ENCODE measurements at regions not wholly inside any gene's neighbourhood (a gene's known extent, or its start where the extent isn't known, plus 50 kb on each side); places are given as distances from the start of the nearest gene placed in this dataset.

DNA sequence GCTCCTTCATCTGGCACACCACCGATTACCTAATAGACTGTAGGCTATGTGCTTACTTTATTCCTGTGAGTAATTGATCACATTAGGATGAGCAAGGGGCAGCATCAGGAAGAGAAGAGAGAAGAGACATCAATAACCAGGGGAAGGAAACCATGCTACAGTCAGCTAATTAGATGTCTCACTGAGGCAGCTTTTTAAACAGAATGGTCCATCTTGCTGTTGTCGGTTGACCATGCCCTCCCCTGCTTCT, 278.4 kb downstream of the RPLP1 start:
- TF ChIP-seq JUN (IDR thresholded peaks at IDR 0.05) (no peak), SMC3 (IDR thresholded peaks at IDR 0.05) (no peak), RAD21 (conservative IDR thresholded peaks at IDR 0.05 in 1 of 2, IDR thresholded peaks at IDR 0.05 in 1 of 2) (no peak), CEBPB (IDR thresholded peaks at IDR 0.05) (no peak), ZFP36 (IDR thresholded peaks at IDR 0.05; ENCODE audit: borderline replicate concordance, partially characterized antibody) (no peak), POLR2A (IDR thresholded peaks at IDR 0.05; ENCODE audit: low read length) (no peak)
- TF ChIP-seq, protein P1, sequence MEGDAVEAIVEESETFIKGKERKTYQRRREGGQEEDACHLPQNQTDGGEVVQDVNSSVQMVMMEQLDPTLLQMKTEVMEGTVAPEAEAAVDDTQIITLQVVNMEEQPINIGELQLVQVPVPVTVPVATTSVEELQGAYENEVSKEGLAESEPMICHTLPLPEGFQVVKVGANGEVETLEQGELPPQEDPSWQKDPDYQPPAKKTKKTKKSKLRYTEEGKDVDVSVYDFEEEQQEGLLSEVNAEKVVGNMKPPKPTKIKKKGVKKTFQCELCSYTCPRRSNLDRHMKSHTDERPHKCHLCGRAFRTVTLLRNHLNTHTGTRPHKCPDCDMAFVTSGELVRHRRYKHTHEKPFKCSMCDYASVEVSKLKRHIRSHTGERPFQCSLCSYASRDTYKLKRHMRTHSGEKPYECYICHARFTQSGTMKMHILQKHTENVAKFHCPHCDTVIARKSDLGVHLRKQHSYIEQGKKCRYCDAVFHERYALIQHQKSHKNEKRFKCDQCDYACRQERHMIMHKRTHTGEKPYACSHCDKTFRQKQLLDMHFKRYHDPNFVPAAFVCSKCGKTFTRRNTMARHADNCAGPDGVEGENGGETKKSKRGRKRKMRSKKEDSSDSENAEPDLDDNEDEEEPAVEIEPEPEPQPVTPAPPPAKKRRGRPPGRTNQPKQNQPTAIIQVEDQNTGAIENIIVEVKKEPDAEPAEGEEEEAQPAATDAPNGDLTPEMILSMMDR (IDR thresholded peaks at IDR 0.05): no peak
- TF ChIP-seq, protein P2, sequence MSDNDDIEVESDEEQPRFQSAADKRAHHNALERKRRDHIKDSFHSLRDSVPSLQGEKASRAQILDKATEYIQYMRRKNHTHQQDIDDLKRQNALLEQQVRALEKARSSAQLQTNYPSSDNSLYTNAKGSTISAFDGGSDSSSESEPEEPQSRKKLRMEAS (IDR thresholded peaks at IDR 0.05): no peak
